Nucleus accumbens (tissue), 56 donors: ENCODE measurements at regions not wholly inside any gene's neighbourhood (a gene's known extent, or its start where the extent isn't known, plus 50 kb on each side); places are given as distances from the start of the nearest gene placed in this dataset.

ENCODE experiments used
- DNase-seq, 56 donors: peaks; one replicate each; lab custom pipeline; 2025; lab: John Stamatoyannopoulos, UW

- DNase-seq = no peak
Observed at GRCh38 chr2:136377423-136378382, 259.8 kb upstream of the CXCR4 start.

- DNase-seq = no peak
Observed at GRCh38 chr2:136376798-136377211, 258.9 kb upstream of the CXCR4 start.

GRCh38 chr2:136376211-136376610, 258.3 kb upstream of the CXCR4 start:
- no peak for DNase-seq

GRCh38 chr2:136375017-136375901, 257.3 kb upstream of the CXCR4 start:
- DNase-seq = no peak

GRCh38 chr2:136373841-136374240, 255.9 kb upstream of the CXCR4 start:
- DNase-seq = no peak

- no peak for DNase-seq
Observed at GRCh38 chr2:136373029-136373428, 255.1 kb upstream of the CXCR4 start.

- no peak for DNase-seq
Observed at GRCh38 chr2:136363900-136364299, 246.0 kb upstream of the CXCR4 start.

GRCh38 chr2:136363470-136363869, 245.5 kb upstream of the CXCR4 start:
- no peak for DNase-seq

- DNase-seq = no peak
Observed at GRCh38 chr2:136362676-136363390, 244.9 kb upstream of the CXCR4 start.

GRCh38 chr2:136361521-136361920, 243.6 kb upstream of the CXCR4 start:
- DNase-seq = no peak

GRCh38 chr2:136360790-136361189, 242.8 kb upstream of the CXCR4 start:
- no peak for DNase-seq

- DNase-seq = no peak
Observed at GRCh38 chr2:136359121-136359965, 241.4 kb upstream of the CXCR4 start.

- DNase-seq = no peak
Observed at GRCh38 chr2:136358576-136358975, 240.6 kb upstream of the CXCR4 start.

GRCh38 chr2:136357007-136357380, 239.0 kb upstream of the CXCR4 start:
- DNase-seq = no peak

GRCh38 chr2:136356125-136357006, 238.4 kb upstream of the CXCR4 start:
- DNase-seq = no peak

GRCh38 chr2:136351684-136352083, 233.7 kb upstream of the CXCR4 start:
- DNase-seq = no peak

GRCh38 chr2:136347981-136348380, 230.0 kb upstream of the CXCR4 start:
- no peak for DNase-seq

GRCh38 chr2:136344339-136344738, 226.4 kb upstream of the CXCR4 start:
- DNase-seq = no peak

GRCh38 chr2:136342138-136342537, 224.2 kb upstream of the CXCR4 start:
- no peak for DNase-seq
